ENCODE measurements at regions not wholly inside any gene's neighbourhood (a gene's known extent, or its start where the extent isn't known, plus 50 kb on each side); places are given as distances from the start of the nearest gene placed in this dataset.

- no peak for ATAC-seq
These were observed 615.4 kb downstream of the PTPRU start for GRCh38 chr1:29851691-29852090.

GRCh38 chr1:29849991-29850757 is 613.9 kb downstream of the PTPRU start:
- ATAC-seq = no peak
- TF ChIP-seq ESRRG (CRISPR knock-in tag; IDR thresholded peaks at IDR 0.05) (no peak), OSR1 (CRISPR knock-in tag; IDR thresholded peaks at IDR 0.05) (no peak), GLIS3 (CRISPR knock-in tag; IDR thresholded peaks at IDR 0.05) (no peak), ARNTL (CRISPR knock-in tag; IDR thresholded peaks at IDR 0.05; ENCODE audit: borderline replicate concordance, low read depth) (no peak)
- TF ChIP-seq, protein P1, sequence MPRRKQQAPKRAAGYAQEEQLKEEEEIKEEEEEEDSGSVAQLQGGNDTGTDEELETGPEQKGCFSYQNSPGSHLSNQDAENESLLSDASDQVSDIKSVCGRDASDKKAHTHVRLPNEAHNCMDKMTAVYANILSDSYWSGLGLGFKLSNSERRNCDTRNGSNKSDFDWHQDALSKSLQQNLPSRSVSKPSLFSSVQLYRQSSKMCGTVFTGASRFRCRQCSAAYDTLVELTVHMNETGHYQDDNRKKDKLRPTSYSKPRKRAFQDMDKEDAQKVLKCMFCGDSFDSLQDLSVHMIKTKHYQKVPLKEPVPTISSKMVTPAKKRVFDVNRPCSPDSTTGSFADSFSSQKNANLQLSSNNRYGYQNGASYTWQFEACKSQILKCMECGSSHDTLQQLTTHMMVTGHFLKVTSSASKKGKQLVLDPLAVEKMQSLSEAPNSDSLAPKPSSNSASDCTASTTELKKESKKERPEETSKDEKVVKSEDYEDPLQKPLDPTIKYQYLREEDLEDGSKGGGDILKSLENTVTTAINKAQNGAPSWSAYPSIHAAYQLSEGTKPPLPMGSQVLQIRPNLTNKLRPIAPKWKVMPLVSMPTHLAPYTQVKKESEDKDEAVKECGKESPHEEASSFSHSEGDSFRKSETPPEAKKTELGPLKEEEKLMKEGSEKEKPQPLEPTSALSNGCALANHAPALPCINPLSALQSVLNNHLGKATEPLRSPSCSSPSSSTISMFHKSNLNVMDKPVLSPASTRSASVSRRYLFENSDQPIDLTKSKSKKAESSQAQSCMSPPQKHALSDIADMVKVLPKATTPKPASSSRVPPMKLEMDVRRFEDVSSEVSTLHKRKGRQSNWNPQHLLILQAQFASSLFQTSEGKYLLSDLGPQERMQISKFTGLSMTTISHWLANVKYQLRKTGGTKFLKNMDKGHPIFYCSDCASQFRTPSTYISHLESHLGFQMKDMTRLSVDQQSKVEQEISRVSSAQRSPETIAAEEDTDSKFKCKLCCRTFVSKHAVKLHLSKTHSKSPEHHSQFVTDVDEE (CRISPR knock-in tag; IDR thresholded peaks at IDR 0.05) = no peak

More at GRCh38 chr1:29851691-29852090, 615.4 kb downstream of the PTPRU start:
- no peak for TF ChIP-seq ZNF565 (CRISPR knock-in tag; conservative IDR thresholded peaks at IDR 0.05; ENCODE audit: low read depth)
- no peak for TF ChIP-seq ESRRG (CRISPR knock-in tag; IDR thresholded peaks at IDR 0.05)
- TF ChIP-seq ARNTL (CRISPR knock-in tag; IDR thresholded peaks at IDR 0.05; ENCODE audit: borderline replicate concordance, low read depth) = no peak
- no peak for TF ChIP-seq ZNF70 (CRISPR knock-in tag; IDR thresholded peaks at IDR 0.05)
- TF ChIP-seq TOX (CRISPR knock-in tag; IDR thresholded peaks at IDR 0.05; ENCODE audit: borderline replicate concordance) = no peak
- TF ChIP-seq, protein P2, sequence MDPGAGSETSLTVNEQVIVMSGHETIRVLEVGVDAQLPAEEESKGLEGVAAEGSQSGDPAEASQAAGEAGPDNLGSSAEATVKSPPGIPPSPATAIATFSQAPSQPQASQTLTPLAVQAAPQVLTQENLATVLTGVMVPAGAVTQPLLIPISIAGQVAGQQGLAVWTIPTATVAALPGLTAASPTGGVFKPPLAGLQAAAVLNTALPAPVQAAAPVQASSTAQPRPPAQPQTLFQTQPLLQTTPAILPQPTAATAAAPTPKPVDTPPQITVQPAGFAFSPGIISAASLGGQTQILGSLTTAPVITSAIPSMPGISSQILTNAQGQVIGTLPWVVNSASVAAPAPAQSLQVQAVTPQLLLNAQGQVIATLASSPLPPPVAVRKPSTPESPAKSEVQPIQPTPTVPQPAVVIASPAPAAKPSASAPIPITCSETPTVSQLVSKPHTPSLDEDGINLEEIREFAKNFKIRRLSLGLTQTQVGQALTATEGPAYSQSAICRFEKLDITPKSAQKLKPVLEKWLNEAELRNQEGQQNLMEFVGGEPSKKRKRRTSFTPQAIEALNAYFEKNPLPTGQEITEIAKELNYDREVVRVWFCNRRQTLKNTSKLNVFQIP (CRISPR knock-in tag; IDR thresholded peaks at IDR 0.05; ENCODE audit: borderline replicate concordance, low read depth) = no peak
- TF ChIP-seq PPARA (CRISPR knock-in tag; IDR thresholded peaks at IDR 0.05; ENCODE audit: borderline replicate concordance) = no peak
- TF ChIP-seq ZC3H10 (CRISPR knock-in tag; IDR thresholded peaks at IDR 0.05) = no peak
- TF ChIP-seq, protein P1 (CRISPR knock-in tag; IDR thresholded peaks at IDR 0.05) = no peak
- no peak for TF ChIP-seq ZNF8 (CRISPR knock-in tag; IDR thresholded peaks at IDR 0.05)
- TF ChIP-seq, protein P3, sequence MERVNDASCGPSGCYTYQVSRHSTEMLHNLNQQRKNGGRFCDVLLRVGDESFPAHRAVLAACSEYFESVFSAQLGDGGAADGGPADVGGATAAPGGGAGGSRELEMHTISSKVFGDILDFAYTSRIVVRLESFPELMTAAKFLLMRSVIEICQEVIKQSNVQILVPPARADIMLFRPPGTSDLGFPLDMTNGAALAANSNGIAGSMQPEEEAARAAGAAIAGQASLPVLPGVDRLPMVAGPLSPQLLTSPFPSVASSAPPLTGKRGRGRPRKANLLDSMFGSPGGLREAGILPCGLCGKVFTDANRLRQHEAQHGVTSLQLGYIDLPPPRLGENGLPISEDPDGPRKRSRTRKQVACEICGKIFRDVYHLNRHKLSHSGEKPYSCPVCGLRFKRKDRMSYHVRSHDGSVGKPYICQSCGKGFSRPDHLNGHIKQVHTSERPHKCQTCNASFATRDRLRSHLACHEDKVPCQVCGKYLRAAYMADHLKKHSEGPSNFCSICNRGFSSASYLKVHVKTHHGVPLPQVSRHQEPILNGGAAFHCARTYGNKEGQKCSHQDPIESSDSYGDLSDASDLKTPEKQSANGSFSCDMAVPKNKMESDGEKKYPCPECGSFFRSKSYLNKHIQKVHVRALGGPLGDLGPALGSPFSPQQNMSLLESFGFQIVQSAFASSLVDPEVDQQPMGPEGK (CRISPR knock-in tag; IDR thresholded peaks at IDR 0.05; ENCODE audit: borderline replicate concordance) = no peak
- TF ChIP-seq GLIS3 (CRISPR knock-in tag; IDR thresholded peaks at IDR 0.05) = no peak
- TF ChIP-seq CSRNP3 (CRISPR knock-in tag; IDR thresholded peaks at IDR 0.05) = no peak
- no peak for TF ChIP-seq ZFP3 (CRISPR knock-in tag; IDR thresholded peaks at IDR 0.05)
- TF ChIP-seq ISL1 (CRISPR knock-in tag; IDR thresholded peaks at IDR 0.05) = no peak

DNA sequence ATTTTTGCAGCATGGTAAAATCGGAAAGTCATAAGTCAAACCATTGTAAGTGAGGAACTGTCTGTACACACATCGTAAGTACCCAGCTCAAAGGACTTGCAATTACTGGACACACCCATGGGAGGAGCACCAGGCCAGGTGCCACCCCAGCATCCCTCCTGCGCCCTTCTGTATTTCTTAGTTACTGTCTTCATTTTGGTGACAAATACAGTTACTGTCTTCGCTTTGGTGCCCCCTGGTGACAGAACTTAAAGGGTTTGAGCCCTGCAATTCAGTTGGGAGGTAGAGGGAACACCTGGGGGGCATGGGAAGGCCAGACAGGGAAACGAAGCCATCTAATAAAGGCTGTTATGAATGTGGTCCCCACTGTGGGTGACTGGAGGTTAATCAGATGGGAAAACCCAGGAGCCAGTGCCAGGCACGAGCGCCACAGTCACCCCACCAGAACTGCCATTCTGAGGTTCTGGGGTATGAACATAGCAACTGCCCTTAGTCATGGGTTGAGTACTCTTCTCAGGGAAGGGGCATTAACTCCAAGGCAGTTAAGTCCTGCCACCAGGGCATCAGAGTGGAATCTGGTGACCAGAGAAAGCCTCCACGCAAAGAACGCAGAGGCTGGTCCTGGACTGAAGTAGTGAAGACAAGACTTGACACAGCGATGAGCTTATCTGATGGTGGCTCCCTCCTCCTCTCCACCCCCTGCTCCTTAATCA is 612.9 kb downstream of the PTPRU start:
- ATAC-seq = no peak
- TF ChIP-seq, protein P2 (CRISPR knock-in tag; IDR thresholded peaks at IDR 0.05; ENCODE audit: borderline replicate concordance, low read depth) = no peak
- TF ChIP-seq ZFP3 (CRISPR knock-in tag; IDR thresholded peaks at IDR 0.05) (no peak), BACH2 (CRISPR knock-in tag; IDR thresholded peaks at IDR 0.05; ENCODE audit: borderline replicate concordance) (no peak), ZNF70 (CRISPR knock-in tag; IDR thresholded peaks at IDR 0.05) (no peak), SNAI2 (CRISPR knock-in tag; IDR thresholded peaks at IDR 0.05) (no peak), ZNF8 (CRISPR knock-in tag; IDR thresholded peaks at IDR 0.05) (no peak)
- TF ChIP-seq, protein P1 (CRISPR knock-in tag; IDR thresholded peaks at IDR 0.05) = no peak
